OCI-LY7 (cell line): ENCODE measurements at regions not wholly inside any gene's neighbourhood (a gene's known extent, or its start where the extent isn't known, plus 50 kb on each side); places are given as distances from the start of the nearest gene placed in this dataset.

Experiments
- EZH2phosphoT487 ChIP-seq: fragments of 200-600 bp; sonication (generic); IDR thresholded peaks from 2 replicates; pipeline ENCODE4 v1.6.1; 2018; ENCODE audit warnings: low read depth, borderline replicate concordance, mild to moderate bottlenecking, mixed run types, antibody characterized with exemption, low read length, moderate library complexity, mixed read lengths
- TF ChIP-seq, protein P1 (sequence below): fragments of 200-600 bp; sonication (generic); conservative IDR thresholded peaks from 2 replicates; pipeline ENCODE4 v1.5.1; 2014; ENCODE audit warnings: mild to moderate bottlenecking, antibody characterized with exemption, low read length, moderate library complexity, mixed read lengths

DNA sequence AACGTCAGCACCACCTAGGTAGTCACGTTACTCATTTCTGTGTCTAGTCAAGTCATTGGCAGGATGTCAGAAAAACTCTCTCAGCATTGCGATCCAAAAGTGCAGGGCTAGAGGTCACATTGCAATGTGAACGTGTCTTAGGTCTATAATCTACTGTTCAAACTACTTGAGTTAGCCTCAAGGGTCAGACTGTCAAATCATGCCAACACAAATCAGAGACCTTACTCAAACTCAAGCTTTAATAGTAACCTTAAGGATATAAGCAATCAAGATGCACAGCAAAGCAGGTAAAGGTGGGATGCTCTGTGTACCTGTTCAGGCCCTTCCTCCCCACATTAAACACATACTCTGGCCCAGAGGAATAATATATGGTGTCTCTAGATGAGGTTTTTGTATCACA is 114.4 kb upstream of the NOCT start:
- TF ChIP-seq, protein P1, sequence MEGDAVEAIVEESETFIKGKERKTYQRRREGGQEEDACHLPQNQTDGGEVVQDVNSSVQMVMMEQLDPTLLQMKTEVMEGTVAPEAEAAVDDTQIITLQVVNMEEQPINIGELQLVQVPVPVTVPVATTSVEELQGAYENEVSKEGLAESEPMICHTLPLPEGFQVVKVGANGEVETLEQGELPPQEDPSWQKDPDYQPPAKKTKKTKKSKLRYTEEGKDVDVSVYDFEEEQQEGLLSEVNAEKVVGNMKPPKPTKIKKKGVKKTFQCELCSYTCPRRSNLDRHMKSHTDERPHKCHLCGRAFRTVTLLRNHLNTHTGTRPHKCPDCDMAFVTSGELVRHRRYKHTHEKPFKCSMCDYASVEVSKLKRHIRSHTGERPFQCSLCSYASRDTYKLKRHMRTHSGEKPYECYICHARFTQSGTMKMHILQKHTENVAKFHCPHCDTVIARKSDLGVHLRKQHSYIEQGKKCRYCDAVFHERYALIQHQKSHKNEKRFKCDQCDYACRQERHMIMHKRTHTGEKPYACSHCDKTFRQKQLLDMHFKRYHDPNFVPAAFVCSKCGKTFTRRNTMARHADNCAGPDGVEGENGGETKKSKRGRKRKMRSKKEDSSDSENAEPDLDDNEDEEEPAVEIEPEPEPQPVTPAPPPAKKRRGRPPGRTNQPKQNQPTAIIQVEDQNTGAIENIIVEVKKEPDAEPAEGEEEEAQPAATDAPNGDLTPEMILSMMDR, result no peak
- no peak for TF ChIP-seq EZH2phosphoT487
